ENCODE measurements at regions not wholly inside any gene's neighbourhood (a gene's known extent, or its start where the extent isn't known, plus 50 kb on each side); places are given as distances from the start of the nearest gene placed in this dataset.

DNA sequence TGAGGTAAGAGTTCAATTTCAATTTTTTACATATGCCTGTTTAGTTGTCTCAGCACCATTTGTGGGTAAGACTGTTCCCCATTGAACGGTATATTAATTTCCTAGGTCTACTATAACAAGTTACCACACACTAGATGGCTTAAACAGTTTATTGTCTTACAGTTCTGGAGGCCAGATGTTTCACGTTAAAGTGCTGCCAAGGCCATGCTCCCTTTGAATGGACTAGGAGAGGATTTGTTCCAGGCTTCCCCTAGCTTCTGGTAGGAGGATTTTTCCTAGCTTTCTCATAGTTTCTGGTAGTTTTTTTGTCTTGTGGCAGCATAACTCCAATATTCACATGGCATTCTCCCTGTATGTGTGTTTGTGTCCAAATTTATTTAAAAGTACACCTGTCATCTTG lies 149.3 kb upstream of the CYSLTR1 start:
- no peak for DNase-seq

GRCh38 chrX:78456909-78457308 lies 129.5 kb upstream of the CYSLTR1 start:
- no peak for DNase-seq

DNA sequence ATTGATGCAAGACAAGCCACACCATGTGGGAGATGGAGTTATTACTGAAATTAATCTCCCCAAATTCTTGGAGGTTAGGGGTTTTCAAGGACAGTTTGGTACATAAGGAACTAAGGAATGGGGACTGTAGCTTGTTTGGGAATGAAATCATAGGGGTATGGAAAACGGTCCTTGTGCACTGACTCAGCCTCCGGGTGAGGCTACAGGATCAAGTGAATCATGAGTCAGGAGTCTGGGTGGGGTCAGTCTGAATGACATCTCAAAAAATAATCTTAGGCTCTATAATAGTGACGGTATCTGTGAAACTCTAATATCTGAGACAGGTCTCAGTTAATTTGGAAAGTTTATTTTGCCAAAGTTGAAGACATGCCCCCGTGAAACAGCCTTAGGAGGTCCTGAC lies 128.5 kb upstream of the CYSLTR1 start:
- DNase-seq = no peak

GRCh38 chrX:78452356-78452755 lies 124.9 kb upstream of the CYSLTR1 start:
- DNase-seq = no peak

DNA sequence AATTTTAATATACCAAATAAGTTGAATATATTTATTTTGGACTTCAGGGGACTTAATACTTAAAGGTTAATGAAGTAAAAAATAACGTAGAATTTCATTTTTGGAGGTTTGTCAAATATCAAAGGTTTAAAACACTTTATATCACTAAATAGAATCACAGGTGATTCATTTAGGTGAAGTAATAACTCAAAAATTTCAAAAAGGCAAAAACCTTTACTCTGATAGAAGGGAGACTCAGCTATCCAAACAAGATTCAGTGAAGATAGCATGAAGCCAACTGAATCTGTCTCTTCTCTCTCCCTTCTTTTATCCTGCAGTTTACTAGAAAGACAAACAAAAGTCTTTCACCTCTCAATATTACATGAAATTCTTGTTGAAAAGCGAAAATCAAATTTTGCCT lies 110.2 kb upstream of the CYSLTR1 start:
- DNase-seq = no peak

- no peak for DNase-seq
These were observed 101.8 kb upstream of the CYSLTR1 start for GRCh38 chrX:78429172-78429571.

DNA sequence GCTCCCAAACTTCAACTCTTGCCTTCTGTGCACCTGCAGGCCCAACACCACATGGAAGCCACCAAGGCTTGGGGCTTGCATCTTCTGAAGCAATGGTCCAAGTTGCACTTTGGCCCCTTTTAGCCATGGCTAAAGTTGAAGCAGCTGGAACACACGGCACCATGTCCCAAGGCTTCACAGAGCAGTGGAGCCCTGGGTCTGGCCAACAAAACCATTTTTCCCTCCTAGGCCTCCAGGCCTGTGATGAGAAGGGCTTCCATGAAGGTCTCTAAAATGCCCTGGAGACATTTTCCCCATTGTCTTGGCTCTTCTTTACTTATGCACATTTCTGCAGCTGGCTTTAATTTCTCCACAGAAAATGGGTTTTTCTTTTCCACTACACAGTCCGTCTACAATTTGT lies 61.3 kb upstream of the CYSLTR1 start:
- DNase-seq = no peak

DNA sequence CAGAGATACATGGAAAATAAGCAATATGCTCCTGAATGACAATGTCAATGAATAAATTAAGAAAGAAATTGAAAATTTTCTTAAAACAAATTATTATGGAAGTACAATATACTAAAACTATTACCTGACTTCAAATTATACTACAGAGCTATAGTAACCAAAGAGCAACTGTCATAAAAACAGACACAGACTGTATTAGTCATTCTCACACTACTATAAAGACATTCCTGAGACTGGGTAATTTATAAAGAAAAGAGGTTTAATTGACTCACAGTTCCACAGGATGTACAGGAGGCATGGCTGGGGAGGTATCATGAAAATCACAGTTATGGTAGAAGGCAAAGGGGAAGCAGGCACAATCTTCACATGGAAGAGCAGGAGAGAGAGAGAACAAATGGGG lies 60.0 kb upstream of the CYSLTR1 start:
- DNase-seq = no peak

- no peak for DNase-seq
These were observed 57.1 kb upstream of the CYSLTR1 start for GRCh38 chrX:78384486-78384885.

DNA sequence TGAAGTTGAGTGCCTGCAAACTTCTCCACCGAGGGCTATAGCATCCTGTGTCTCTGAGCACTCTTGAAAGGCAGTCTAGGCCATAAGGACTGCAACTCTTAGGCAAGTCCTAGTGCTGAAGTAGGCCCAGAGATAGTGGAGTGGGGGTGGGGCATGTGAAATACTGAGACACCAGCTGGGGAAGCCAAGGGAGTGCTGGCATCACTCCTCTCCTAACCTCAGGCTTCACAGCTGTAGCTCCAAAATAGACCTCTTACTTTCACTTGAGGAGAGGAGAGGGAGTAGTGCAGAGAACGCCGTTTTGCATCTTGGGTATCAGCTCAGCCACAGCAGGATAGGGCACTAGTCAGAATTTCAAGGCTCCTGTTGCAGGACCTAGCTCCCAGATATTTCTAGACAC lies 56.2 kb upstream of the CYSLTR1 start:
- no peak for DNase-seq

- no peak for DNase-seq
These were observed 51.2 kb upstream of the CYSLTR1 start for GRCh38 chrX:78378476-78379115.
